ENCODE measurements at regions not wholly inside any gene's neighbourhood (a gene's known extent, or its start where the extent isn't known, plus 50 kb on each side); places are given as distances from the start of the nearest gene placed in this dataset.
"Not testable (repeated sequence)": the region's sequence is repeated elsewhere in the genome, so short reads cannot be mapped to it uniquely, and the experiment has no call there.

- DNase-seq (ENCODE audit: low spot score): no peak
Measured at GRCh38 chrX:19237901-19238300, 105.8 kb upstream of the PDHA1 start.

- DNase-seq (ENCODE audit: low spot score): no peak
Measured at GRCh38 chrX:19243431-19243830, 100.3 kb upstream of the PDHA1 start.

- not testable (repeated sequence) for DNase-seq (ENCODE audit: low spot score)
Measured at GRCh38 chrX:19244921-19245320, 98.8 kb upstream of the PDHA1 start.

GRCh38 chrX:19245711-19246269, 97.9 kb upstream of the PDHA1 start:
- DNase-seq (ENCODE audit: low spot score): no peak

GRCh38 chrX:19256986-19257385, 86.7 kb upstream of the PDHA1 start:
- no peak for DNase-seq (ENCODE audit: low spot score)

GRCh38 chrX:19261026-19261425, 82.7 kb upstream of the PDHA1 start:
- DNase-seq (ENCODE audit: low spot score): not testable (repeated sequence)

GRCh38 chrX:19270727-19271126, 73.0 kb upstream of the PDHA1 start:
- no peak for DNase-seq (ENCODE audit: low spot score)

GRCh38 chrX:19272452-19272851, 71.3 kb upstream of the PDHA1 start:
- DNase-seq (ENCODE audit: low spot score): peak; percentile 6

- DNase-seq (ENCODE audit: low spot score): no peak
Measured at GRCh38 chrX:19280636-19281035, 63.1 kb upstream of the PDHA1 start.

GRCh38 chrX:19281256-19281655, 62.5 kb upstream of the PDHA1 start:
- DNase-seq (ENCODE audit: low spot score): no peak

GRCh38 chrX:19283597-19284339, 60.0 kb upstream of the PDHA1 start:
- no peak for DNase-seq (ENCODE audit: low spot score)

GRCh38 chrX:19285857-19286256, 57.9 kb upstream of the PDHA1 start:
- DNase-seq (ENCODE audit: low spot score): no peak

GRCh38 chrX:19291086-19291485, 52.6 kb upstream of the PDHA1 start:
- no peak for DNase-seq (ENCODE audit: low spot score)

- no peak for DNase-seq (ENCODE audit: low spot score)
Measured at GRCh38 chrX:19293606-19294325, 50.0 kb upstream of the PDHA1 start.
